T-helper 1 cell (primary cell): ENCODE measurements at regions not wholly inside any gene's neighbourhood (a gene's known extent, or its start where the extent isn't known, plus 50 kb on each side); places are given as distances from the start of the nearest gene placed in this dataset.
"Not testable (repeated sequence)": the region's sequence is repeated elsewhere in the genome, so short reads cannot be mapped to it uniquely, and the experiment has no call there.

Source experiments
- DNase-seq, 5 donors: peaks; one replicate each; pipeline ENCODE4 v3.0.0-alpha.2; 2012 to 2020

- DNase-seq, result not testable (repeated sequence)
These were observed 53.5 kb upstream of the JADE2 start for GRCh38 chr5:134471858-134472449.

DNA sequence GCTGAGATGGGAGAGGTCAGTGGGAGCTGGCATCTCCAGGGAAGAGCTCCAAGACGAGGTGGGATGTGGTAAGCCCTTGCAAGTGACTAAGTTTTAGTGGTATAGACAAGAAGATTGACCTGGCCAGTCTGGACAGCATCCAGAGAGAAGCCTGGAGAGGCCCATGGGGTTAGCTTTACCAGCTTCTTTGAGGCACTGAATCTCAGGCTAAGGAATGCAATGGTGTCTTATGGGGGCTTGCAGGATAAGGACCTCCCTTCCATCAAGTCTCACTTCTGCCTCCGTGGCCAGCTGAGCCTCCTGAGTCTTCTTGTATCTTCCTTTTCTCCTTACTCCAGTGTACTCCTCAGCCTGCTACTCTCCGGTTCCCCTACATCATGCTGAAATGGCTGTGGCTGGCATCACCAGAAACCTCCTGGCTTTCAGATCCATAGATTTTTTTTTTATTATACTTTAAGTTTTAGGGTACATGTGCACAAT lies 56.5 kb upstream of the JADE2 start:
- DNase-seq, result no peak

- DNase-seq, result no peak
These were observed 55.5 kb upstream of the CDKN2AIPNL start for GRCh38 chr5:134467231-134467630.

DNA sequence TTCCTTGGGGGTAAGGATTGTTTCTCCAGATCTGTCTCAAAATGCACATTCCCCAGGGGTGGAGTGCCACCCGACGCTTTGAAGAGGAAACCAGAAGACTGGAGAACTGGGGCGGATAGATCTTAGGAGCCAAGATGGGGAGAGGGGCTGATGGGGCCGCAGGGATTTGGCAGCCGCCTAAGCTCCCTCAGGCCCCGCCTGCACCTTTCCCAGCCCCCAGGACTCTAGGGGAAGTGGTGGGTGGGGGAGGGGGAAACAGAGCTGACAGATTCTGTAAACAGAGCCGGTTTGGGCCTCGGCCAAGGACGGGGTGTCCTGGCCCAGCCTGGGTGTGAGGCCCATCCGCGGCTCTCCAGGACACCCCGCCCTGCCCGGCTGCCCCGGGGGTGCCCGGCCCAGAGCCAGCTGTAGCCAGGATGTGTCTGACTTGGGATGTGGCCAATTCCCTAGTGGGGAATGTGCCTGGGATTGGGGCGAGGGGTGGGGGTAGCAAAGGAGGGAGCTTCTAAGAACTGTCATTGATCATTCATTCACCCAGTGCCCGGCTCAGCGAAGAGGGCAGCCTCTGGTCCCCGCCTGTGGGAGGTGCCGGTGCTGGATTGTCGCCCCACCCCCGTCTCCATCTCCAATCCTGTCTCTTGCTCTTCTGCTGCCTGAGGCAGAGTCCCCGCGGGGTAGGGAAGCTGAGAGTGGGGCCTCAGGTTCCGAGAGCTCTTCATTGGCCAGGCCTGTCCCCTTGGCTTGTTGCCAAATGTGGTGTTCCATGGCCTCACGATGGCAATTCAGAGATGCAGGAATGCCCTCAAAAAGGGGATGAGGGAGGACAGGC lies 54.8 kb upstream of the CDKN2AIPNL start:
- DNase-seq, result peak in 3 of 5 donors; percentile 13 to 39 (median 23)

- DNase-seq, result peak in 4 of 5 donors; percentile 18 to 64 (median 34)
These were observed 54.1 kb upstream of the CDKN2AIPNL start for GRCh38 chr5:134465816-134466240.

DNA sequence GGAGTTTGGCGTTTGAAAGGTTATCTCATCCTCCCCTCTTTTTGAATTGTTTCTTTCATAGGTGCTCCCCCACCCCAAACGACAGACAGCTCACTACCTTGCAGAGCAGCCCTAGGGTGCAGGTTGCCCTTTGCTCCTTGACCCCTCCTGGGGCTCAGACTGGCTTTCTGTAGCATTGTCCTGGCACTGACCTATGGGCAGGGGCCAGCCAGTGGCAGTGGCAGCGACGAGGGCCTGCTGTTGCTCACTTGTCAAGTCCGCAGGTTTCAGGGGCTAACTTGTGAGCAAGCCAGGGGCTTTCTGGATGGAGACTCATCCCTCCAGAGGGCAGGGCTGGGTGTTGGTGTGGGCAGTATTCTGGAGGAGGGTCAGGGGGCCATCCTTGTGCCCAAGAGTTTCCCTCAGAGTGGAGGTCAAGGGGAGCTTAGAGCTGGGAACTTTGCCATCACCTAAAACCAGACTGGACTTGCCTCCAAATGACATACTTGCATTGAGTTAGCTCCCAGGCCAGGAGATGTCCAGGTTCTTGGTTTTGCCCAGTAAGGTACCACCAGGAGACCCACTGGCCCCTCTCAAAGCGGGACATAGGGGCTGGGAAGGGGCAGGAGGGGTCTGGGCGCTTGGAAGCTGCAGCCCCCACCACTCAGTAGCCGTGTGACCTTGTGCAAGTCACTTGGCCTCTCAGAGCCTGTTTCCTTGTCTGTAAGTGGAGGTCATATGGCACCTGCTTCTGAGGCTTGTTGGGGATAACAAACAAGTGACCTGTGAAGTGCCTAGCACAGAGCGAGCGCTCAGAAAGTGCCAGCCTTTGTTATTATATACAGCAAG lies 53.5 kb upstream of the CDKN2AIPNL start:
- DNase-seq, result no peak

DNA sequence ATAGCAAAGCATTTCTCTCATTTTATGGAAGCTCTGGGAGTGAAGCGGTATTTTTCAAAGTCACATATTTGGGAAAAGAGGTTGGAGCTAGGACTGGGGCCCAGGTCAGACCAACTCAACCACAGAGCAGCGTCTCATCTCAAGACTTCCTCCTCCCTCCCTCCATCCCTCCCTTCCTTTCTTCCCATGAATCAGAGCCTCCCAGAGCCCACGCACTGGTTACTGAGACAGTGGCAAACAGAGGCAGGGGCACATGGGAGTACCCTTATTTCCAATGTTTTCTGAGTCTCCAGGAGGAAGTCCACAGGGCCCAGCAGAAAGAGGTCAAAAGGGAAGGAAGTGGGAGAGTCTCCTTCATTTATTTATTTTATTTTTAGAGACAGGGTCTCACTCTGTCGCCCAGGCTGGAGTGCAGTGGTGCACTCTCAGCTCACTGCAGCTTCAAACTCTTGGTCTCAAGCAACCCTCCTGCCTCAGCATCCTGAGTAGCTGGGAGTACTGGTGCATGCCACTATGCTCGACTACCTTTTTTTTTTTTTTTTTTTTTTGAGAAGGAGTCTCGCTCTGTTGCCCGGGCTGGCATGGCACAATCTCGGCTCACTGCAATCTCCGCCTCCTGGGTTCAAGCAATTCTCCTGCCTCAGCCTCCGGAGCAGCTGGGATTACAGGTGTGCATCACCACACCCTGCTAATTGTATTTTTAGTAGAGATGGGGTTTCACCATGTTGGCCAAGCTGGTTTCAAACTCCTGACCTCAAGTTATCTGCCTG lies 52.5 kb upstream of the CDKN2AIPNL start:
- no peak for DNase-seq

GRCh38 chr5:134463176-134463720 lies 51.6 kb upstream of the CDKN2AIPNL start:
- no peak for DNase-seq

- DNase-seq, result no peak
These were observed 51.1 kb upstream of the CDKN2AIPNL start for GRCh38 chr5:134462761-134463160.

- no peak for DNase-seq
These were observed 50.4 kb upstream of the CDKN2AIPNL start for GRCh38 chr5:134462047-134462575.
